HG02798 (cell line): ENCODE measurements at regions not wholly inside any gene's neighbourhood (a gene's known extent, or its start where the extent isn't known, plus 50 kb on each side); places are given as distances from the start of the nearest gene placed in this dataset.
A peak's percentile ranks its signal among the peaks of the same experiment; 100 is the strongest.
"Not testable (repeated sequence)": the region's sequence is repeated elsewhere in the genome, so short reads cannot be mapped to it uniquely, and the experiment has no call there.

Experiments
- ATAC-seq: cut with Tn5 transposase; IDR thresholded peaks from one replicate; pipeline ENCODE4 v1.9.1; 2021; ENCODE audit warnings: mild to moderate bottlenecking; ENCODE audit not compliant: unreplicated experiment, poor library complexity

DNA sequence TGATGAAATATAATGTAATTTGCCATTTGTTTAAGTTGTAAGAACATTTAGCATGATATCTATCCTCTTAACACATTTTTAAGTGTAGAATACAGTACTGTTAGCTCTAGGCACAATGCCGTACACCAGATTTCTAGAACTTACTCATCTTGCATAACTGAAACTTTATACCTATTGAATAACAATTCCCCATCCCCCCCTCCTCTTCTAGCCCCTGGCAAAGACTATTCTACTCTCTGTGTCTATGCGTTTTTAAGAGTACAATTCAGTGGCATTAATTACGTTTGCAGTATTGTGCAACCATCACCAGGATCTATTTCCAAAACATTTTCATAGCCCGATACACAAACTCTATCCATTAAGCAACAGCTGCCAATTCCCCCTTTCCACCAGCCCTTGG is 261.7 kb downstream of the PLOD2 start:
- peak; percentile 25 for ATAC-seq

DNA sequence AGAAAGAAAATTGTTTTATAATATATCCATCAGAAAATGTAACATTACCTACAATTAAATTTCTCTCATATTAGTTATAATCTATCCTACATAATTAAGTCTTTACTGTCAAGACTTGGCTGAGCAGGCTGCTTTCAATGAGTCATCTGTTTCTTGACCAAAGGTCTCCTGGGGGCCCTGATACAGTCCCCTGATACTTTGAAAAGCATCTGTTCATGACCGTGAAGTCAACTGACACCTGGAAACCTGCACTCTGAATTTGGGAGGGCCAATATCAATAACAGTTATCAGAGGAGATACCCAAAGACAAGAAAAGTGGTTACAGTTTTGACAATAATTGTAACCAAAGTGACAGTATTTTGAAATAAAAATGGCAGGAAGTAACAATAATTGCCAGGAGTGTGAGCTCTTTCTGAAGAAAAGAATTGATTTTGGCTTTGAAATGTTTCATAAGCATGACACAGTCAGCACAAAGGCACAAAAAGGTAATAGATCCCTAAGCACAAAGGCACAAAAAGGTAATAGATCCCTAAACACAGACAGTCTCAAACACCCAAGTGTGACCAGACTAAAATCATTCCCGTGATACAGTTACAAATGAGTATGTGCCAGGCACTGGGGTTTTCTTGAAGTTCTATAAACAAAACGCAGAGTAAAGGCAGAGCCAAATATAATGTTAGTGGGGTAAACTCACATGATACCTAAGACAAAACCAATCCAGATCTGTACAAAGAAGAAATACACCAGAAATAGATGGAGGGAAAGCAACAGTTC is 260.7 kb downstream of the PLOD2 start:
- ATAC-seq: peak; percentile 82

DNA sequence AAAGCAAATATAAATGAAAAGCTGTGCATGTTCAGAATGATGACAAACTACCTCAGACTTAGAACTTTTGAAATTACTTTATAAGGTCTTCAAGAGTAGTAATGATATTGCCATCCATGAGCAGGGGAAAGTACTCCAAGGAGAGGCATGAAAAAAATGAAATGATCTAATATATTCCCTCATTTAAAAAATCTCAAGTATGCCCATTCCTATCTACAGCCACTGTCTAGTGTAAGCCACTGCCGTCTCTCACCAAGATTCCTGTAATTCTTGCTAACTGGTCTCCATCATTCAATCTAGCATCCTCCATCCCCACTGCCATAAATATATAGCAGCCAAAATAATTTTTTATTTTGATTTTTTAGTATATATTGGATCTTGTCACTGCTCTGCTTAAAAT is 258.8 kb downstream of the PLOD2 start:
- ATAC-seq: no peak

DNA sequence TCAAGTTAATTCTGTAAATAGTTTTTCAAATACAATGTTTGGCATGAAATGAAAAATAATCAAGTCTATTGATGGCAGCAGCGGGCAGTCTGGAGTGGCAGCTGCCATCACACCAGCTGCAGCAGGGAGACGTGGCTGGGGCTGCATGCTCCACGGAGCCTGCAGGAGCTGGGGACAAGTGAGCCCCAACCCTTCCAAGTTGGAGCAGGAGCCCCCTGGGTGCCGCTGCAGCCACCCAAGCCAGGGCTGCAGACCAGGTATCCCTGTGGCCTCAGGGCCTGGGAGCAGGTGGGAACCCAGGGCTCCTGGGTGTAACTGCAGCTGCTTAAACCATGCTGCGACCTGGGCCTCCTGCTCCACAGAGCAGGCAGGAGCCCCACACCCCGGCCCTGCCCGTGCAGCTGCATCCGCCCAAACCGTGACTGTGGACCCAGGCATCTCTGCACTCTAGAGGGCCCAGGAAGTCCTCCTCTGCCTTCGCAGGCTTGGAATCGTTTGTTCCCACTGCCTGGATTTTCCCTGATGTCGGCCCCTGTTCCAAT is 257.4 kb downstream of the PLOD2 start:
- ATAC-seq: no peak

DNA sequence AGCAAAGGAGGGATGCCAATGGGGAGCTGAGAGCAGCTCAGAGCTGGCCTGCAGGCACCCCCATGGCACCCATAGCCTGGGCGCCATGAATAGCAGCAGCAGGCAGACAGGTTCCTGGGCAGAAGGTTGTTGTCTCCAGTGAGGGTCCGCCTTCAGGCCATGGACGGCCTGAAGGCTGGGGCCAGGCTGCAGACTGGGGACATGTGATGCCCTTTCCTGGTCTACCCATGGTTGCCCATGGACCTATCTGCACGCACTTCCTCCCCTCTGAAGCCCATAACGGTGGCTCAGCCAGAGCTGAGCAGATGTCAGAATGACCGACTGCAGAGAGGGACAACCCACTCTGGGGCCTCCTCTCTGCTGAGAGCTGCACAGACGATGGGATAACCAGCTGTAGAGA is 256.8 kb downstream of the PLOD2 start:
- no peak for ATAC-seq

DNA sequence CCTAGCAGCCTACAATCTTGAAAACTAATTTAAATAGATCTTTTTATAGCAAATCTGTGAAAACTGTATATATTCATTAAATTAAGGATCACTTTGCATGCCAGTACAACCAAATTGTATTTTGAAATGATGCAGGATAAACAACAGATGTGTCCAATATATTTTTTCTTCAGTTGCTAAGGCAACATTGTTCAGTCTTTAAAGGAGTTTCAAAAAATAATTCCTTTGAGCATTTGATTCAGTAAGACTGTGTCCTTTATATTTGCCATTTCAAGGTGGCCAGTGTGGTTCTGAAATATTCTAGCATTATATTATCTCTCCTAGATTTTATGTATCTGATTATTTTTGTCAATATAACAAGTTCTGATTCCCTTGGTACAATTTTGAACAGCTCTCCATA is 254.7 kb downstream of the PLOD2 start:
- no peak for ATAC-seq

DNA sequence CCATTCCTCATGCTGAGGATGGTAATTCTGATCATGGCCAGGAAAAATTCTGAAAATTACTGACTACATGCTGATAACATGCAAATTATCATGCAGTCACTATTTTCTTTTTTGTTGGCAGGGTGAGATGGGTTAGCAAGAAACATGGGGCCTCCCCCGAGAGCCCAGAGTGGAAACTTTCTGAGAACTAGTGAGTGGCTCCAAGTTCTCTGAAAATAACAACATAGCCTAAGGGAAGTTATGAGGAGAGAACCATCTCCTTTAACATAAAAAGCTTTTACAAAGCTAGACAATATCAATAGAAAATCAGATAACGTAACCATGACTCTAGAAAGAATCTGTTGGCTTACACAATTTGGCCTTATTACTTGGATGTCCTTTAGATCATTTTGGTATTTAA is 254.2 kb downstream of the PLOD2 start:
- ATAC-seq: no peak

DNA sequence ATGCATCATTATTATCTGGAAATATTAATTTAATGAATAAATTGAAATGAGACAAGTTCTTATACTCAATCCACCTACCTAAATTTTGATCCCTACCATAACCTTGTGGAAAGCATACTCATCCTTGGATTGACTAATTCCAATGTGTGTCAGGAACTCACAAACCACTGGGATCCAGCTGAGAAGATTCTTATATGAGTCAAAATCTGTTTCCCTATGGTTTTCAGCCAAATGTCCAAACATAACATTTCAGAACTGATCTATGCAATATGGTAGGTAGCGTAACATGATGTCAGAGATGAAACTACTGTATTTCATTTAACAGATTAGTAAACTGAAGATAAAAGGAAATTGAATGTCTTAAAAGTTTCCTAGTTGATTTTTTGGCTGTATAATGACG is 250.0 kb downstream of the PLOD2 start:
- ATAC-seq: no peak

DNA sequence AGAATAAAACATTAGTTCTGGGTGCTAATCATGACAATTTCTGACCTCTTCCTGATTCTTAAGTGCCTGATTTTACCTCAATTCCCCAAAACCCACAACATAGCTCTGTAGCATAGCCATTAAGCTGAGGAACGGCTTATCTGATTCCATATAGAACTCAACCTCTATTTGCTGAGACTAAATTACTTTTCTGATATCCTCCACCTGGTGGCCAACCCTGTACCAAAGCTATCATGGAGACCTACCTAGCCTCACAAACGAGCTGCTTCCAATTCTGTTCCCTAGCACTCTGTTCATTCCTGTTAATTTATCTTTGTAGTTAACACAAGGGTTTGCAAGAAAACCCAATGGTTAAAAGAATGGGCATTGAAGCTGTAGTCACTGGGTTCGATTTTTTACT is 245.2 kb downstream of the PLOD2 start:
- no peak for ATAC-seq

DNA sequence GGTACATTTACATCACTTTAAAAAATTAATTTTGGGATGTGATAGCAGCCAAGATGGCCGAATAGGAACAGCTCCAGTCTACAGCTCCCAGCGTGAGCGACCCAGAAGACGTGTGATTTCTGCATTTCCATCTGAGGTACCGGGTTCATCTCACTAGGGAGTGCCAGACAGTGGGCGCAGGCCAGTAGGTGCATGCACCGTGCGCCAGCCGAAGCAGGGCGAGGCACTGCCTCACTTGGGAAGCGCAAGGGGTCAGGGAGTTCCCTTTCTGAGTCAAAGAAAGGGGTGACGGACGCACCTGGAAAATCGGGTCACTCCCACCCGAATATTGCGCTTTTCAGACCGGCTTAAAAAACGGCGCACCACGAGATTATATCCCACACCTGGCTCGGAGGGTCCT is 233.2 kb downstream of the PLOD2 start:
- ATAC-seq: not testable (repeated sequence)

DNA sequence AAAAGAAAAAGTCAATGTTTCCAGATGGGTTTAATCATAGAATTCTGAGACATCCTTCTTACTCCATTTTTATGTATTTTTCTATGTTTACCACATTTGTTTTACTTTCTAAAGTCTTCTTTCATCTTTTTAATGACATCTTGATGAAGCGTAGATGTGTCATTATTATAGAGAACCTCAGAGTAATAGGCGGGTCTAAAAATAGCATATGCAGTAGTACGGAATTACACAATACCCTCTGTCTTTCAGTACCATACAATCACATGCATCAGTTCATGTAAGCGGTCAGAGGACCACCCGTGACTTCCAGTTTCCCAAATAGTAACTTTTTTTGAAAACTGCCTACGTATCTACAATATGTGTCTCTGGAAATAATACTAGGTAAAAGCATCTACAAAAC is 224.0 kb downstream of the PLOD2 start:
- no peak for ATAC-seq

DNA sequence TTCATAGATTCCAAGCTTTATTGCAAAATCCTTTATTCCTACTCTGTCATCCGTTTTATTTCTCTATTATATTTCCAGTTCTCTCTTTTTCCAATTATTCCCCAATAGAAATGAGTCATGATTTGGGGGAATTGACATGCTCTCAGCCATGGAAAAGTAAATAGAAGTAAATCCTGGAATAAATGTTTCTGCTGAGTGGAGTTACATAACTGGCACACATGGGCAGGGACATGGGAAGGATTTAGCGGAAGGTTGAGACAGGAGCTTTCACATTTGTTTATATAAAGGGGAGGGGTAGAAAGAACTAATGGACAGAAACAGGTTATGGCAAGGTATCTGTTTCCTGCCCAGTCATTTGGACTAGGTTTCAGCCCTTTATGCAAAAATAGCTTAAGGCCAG is 221.6 kb downstream of the PLOD2 start:
- ATAC-seq: no peak

DNA sequence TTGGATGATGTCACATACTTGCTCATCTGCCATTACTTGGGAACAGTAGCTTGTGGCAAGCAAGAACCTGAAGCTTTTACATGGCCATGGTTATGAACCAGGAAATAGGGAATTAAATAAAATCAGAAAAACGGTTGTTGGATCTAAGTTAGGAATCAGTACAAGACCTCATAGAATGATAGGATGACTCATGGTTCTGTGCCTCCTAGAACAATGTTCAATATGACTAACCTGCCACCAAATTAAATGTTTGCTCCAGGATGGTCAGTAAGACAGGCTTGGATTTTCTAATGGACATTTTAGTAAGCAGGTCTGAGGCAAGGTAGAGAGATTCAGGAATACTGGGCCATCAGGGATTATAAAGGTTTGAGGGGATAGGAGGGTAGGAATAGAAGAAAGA is 218.9 kb downstream of the PLOD2 start:
- ATAC-seq: no peak

DNA sequence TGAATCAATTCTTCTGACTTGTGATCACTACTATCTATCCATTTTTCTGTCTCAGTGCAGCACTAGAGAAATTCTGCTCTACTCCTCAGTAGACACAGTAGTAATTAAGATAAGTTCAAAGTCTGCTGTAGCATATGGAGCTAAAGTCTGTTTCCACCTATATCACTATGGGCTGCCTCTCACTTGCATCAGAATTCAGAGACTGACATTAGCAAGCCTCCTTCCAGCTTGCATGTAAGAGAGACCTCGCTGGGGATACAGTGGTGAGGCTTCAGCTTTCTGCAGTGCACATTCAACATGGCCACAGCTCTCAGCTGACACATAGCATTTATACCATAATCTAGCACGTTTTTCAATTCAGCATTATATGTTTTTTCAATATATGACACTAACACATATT is 217.0 kb downstream of the PLOD2 start:
- no peak for ATAC-seq

DNA sequence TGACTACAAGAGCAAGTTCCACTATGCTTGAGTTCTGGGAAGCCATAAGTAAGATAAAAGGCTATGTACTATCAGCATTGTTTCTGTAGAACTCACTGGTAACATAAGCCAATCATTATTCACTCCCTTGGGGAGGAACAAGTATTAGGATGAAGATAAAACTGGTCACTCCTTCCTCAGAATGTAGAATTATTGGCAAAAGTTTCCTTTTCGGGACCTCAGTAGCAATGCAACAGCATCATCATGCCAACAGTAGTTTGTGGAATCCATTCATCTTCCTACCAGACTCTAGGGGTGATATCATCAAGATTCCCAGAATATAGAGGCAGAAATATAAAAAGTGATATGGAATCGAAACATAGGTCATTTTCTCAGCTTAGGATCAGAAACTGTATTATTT is 209.5 kb downstream of the PLOD2 start:
- ATAC-seq: no peak

DNA sequence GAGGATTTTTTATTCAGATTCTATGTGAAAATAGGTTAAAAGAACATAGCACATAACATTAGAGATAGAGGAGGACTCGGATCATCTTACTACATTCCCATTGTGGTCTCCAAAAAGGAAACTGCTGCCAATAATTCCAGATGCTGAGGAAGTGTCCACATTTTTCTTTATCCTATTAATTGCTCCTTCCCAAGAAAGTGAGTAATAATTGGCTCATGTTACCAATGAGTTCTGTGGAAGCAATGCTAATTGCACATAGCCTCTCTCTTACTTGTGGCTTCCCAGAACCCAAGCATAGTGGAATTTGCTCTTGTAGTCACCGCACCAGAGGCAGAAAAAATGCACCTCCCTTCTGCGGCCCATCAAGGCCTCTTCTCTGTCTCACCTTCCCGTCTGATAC is 208.4 kb downstream of the PLOD2 start:
- no peak for ATAC-seq

DNA sequence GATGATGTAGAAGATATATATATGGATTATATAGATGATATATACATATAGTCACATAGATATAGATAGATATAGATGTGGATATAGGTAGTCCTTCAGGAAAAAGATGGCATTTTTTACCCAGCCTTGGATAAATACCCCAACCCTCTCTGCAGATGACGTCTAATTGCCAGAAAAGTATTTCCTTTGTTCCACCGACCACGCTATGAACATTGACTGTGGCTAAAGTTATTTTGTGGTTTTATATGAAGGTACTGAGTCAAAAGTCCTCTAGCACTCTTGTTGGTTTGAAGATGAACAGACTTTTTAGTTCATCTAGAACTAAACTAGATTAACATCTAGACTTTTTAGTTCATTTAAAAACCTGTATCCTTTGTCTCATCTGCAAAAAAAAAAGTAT is 207.7 kb downstream of the PLOD2 start:
- ATAC-seq: no peak

DNA sequence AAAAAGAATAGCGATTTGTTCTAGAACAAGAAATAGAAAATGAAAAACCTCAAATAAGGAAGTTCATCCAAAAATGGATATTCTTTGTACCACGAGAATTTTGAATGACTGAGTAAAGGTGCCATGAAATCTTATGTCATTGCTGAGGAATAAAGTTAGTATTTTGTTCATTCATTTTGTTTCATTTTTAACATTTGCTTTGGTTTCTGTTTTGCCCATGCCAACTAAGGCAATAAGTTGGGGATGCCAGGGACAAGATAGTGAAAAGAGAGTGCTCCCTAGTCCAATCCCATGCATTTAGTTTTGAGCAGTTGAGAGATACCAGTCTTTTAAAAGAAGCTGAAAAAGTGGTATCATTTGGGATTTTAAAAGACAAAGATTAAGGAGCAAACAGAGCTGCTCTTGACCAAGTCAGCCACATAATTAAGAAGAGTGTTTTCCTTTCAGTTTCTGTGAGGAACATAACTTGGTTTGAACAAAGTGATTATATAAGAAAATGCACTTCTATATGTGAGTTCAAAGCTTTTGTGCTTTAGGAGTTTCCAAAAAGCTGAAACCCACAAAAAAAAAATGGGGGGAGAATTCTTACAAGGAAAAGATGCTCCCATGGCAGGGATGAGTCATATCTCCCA is 201.4 kb downstream of the PLOD2 start:
- ATAC-seq: peak; percentile 74

DNA sequence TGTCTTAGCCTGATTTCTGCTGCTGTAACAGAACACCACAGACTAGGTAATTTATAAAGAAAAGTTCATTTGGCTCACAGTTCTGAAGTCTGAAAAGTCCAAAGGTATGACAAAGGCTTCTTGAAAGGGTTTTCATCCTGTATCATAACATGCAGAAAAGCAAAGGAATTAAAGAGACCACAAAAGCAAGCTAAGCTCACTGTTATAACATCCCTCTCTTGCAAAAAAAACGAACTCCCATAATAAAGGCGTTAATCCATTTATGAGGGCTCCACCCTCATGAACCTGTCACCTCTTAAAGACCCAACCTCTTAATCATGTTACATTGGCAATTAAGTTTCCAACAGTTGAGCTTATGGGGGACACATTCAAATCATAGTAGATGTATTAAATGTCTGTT is 197.9 kb downstream of the PLOD2 start:
- ATAC-seq: no peak

DNA sequence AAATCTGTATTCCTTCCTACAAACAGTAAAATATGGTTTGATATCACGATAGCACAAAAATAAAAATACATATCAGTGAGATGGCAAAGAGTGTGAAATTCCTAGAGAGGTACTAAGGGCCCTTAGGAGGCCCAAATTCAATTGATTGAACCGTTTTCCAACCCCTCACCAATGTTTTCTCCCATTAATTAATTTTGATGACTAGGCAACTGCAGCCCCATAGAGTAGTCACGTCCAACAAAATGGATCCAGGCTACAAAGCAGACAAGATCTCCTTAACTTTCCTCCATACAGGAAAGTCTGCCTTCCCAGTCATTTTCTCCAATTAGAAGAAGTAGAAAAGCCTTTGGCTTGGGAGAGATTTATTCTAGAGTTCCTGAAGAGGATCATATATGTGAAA is 193.9 kb downstream of the PLOD2 start:
- no peak for ATAC-seq

DNA sequence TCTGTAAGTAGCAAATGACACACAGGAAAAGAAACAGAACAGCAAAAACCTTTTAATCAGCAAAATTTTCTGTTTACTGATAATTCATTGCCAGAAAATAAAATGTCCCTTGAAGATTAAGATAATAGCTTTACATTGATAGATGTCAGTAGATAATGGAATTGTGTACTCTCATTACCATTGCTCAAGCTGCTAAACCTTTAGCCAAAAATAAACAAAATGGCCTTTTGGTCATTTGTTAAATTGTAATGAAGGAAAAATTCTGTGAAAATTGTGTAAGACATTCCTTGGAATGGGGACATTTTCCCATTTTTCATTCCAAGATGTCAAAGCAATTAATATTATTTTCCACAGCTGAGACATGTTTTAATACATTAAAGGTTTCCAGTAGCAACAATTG is 189.8 kb downstream of the PLOD2 start:
- no peak for ATAC-seq

DNA sequence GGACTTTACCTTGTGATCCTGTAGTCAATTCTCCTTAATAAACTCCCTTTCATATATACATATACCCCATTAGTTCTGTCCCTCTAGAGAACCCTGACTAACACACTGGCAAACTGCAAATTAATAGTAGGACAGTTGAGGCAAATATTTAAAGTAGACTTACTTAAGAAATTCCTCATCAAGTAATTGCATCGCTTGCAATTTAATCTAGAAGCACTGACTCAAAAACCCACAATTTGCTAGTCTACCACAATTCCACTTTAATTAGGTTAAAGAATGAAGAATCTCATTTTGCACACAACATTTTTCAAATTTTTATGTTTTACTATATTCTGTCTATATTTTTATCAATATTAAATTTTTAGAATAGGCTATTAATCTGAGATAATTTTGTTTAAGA is 188.1 kb downstream of the PLOD2 start:
- no peak for ATAC-seq
